GM21723 (cell line): ENCODE measurements at regions not wholly inside any gene's neighbourhood (a gene's known extent, or its start where the extent isn't known, plus 50 kb on each side); places are given as distances from the start of the nearest gene placed in this dataset.
"Not testable (repeated sequence)": the region's sequence is repeated elsewhere in the genome, so short reads cannot be mapped to it uniquely, and the experiment has no call there.

ENCODE experiments used
- ATAC-seq: cut with Tn5 transposase; IDR thresholded peaks from one replicate; pipeline ENCODE4 v1.9.1; 2021; ENCODE audit warnings: mild to moderate bottlenecking, moderate library complexity; ENCODE audit not compliant: unreplicated experiment

- ATAC-seq = no peak
These were observed 129.7 kb downstream of the EPC1 start for GRCh38 chr10:32217216-32217615.

DNA sequence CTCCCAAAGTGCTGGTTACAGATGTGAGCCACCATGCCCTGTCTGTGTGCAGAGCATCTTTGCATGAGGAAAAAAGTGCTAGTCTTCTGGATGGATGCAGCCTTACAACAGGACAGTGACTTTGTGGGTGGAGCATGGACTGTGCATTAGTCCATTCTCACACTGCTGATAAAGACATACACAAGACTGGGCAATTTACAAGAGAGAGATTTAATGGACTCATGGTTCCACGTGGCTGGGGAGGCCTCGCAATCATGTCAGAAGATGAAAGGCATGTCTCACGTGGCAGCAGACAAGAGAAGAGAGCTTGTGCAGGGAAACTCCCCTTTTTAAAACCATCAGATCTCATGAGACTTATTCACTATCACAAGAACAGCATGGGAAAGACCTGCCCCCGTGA, 133.1 kb downstream of the EPC1 start:
- not testable (repeated sequence) for ATAC-seq

DNA sequence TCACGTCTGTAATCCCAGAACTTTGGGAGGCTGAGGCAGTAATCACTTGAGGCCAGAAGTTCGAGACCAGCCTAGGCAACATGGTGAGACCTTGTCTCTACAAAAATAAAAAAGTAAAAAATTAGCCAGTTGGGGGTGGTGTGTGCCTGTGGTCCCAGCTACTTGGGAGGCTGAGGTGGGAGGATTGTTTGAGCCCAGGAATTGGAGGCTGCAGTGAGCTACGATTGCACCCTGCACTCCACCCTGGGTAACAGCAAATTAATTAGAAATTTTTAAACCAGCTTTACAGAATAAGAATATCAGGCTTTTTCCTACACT, 136.0 kb downstream of the EPC1 start:
- no peak for ATAC-seq

DNA sequence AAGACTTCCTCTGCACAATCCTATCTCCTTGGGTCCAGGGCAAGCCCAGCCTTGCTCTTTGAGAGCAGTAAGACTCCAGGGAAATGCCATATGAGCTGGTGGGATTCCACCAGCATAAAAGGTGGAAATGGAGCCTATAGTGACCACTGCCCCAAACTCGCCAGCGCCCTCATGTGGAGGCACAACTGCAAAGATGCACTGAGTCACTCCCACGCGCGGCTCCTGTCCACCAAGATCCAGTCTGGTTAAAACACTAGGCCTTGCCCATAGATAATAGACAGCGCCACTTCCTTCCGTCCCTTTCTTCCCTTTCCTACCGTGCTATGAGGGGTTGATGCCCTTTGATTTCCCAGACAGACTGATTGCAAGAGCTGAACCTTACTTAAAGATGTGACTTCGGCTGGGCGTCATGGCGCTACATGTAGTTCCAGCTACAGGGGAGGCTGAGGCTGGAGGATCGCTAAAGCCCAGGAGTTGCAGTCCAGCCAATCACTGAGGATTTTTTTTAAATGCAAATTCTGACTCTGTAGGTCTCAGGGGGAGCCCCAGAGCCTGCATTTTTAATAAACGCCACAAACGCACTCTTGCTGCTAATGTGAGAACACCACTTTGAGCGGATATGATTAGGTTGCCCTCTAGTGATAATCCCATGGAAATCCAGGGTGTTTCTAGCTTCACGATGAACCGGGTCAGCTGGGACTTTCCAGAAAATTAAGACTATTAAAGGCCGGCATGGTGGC, 136.5 kb downstream of the EPC1 start:
- ATAC-seq = no peak

DNA sequence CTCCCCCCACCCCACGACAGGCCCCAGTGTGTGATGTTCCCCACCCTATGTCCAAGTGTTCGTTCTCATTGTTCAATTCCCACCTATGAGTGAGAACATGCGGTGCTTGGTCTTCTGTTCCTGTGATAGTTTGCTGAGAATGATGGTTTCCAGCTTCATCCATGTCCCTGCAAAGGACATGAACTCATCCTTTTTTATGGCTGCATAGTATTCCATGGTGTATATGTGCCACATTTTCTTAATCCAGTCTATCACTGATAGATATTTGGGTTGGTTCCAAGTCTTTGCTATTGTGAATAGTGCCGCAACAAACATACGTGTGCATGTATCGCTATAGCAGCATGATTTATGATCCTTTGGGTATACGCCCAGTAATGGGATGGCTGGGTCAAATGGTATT, 139.0 kb downstream of the EPC1 start:
- ATAC-seq = not testable (repeated sequence)

GRCh38 chr10:32207544-32207943, 139.4 kb downstream of the EPC1 start:
- peak; percentile 71 for ATAC-seq

GRCh38 chr10:32205670-32206069, 141.3 kb downstream of the EPC1 start:
- no peak for ATAC-seq

DNA sequence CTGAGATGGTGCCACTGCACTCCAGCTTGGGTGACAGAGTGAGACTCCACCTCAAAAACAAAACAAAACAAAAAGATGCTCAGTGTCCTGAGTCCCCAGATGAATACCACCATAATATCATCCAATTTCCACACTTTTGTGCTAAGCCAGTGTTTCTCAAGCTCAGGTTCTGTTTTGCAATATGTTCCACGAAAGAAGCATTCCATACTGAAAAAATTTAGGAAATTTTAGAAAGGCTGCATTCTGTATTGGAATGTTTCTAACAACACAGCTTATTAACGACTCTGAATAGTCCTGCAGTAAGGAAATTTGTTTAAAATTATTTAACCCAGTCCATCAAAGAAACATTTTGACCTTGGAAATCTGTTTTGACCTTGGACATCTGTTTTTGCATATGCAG, 142.4 kb downstream of the EPC1 start:
- no peak for ATAC-seq

- ATAC-seq = no peak
These were observed 143.6 kb upstream of the KIF5B start for GRCh38 chr10:32199714-32200394.

DNA sequence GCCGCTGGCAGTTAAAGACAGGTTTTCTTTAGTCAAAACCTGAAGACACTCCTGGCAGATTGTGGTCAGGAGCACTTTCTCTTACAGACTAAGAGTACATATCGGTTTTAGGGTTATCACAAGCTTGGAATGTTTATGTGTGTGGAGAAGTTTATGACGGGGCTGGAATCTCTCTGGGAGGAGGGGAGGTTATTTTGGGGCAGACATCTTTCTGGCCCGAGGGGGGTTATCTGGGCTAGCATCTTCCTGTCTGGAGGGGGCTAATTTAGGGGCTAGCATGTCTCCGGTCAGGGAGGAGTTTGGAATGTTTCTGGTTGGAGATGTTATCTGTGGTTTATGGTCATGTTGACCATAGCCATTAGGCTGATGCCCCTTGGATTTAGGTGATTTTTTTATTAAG, 141.2 kb upstream of the KIF5B start:
- no peak for ATAC-seq

GRCh38 chr10:32190890-32191491, 134.8 kb upstream of the KIF5B start:
- peak; percentile 80 for ATAC-seq

- no peak for ATAC-seq
These were observed 133.3 kb upstream of the KIF5B start for GRCh38 chr10:32189400-32190084.

- not testable (repeated sequence) for ATAC-seq
These were observed 132.4 kb upstream of the KIF5B start for GRCh38 chr10:32188601-32189000.

GRCh38 chr10:32187686-32188085, 131.5 kb upstream of the KIF5B start:
- no peak for ATAC-seq

DNA sequence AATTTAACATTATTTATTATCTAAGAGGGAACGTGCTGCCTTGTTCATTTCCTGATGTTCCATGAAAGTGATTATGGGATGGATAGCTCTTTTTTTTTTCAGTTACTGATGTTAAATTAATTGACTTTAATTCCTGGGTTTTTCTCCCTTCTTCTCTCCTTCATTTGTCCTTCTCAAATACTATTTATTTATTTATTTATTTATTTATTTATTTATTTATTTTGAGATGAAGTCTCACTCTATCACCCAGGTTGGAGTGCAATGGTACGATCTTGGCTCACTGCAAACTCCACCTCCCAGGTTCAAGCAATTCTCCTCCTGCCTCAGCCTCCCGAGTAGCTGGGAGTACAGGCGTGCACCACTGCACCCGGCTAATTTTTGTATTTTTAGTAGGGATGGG, 127.4 kb upstream of the KIF5B start:
- not testable (repeated sequence) for ATAC-seq

DNA sequence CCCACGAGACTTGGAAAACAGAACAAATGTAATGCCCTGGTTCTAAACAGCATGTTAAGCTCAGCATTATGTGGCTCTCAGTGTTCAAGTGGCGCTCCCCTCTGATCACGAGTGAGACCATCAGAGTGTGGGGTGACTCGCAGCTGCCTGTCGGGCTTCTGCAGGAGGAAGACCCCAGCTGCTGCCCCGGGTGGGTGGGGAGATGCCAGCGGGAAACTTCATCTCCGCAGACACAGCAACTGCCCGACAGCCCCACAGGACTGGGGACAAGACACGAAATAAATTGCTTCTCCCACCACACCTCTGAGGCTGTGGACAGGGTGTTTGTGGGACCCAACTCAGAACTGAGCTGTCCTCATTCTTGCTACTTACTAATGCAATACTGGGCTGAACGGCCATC, 126.3 kb upstream of the KIF5B start:
- ATAC-seq = no peak

GRCh38 chr10:32180390-32181280, 124.4 kb upstream of the KIF5B start:
- no peak for ATAC-seq

DNA sequence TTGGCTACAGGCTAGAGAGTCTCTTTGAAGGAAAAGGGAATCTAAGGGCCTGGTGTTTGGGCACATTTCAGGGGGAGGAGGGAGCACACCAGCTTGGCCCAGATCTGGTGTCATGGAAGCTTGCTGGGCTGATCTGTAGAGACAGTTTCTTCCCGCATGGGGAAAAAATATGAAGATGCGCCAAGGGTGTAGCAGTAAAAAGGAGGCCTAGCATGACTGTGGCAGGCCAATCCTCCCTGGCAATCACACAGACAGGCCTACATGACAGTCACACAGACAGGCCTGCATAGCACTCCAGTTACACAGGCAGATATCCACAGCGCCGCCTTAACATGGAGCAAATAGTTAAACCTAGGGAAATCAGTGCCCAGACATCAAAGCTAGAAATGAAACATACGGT, 123.6 kb upstream of the KIF5B start:
- no peak for ATAC-seq

DNA sequence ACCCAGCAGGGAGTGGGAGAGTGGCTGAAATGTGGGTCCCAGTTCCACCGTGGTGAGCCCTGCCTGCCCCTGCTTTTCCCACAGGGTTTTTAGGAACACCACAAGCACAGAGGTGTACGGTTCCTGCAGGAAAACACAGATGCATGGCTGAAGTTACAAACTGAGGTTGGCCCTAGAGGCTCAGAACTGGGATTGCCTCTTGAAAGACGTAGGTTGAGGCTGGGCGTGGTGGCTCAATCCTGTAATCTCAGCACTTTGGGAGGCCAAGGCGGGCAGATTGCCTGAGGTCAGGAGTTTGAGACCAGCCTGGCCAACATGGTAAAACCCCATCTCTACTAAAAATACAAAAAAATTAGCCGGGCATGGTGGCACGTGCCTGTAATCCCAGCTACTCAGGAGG, 121.4 kb upstream of the KIF5B start:
- not testable (repeated sequence) for ATAC-seq

DNA sequence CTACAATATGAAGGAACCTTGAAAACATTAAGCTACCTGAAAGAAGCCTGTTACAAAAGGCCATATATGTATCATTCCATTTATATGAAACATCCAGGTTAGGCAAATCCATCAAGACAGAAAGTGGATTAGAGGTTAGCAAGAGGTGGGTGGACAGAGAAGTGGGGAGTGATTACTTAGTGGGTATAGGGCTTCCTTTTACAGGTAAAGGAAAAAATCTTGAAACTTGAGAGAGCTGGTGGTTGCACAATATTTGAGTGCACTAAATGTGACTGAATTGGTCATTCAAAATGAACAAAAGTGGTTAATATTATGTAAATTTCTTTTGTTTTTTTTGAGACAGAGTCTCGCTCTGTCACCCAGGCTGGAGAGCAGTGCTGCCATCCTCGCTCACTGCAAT, 119.4 kb upstream of the KIF5B start:
- ATAC-seq = no peak
